Epithelial cell of proximal tubule (primary cell): ENCODE measurements at regions not wholly inside any gene's neighbourhood (a gene's known extent, or its start where the extent isn't known, plus 50 kb on each side); places are given as distances from the start of the nearest gene placed in this dataset.

Experiments
- DNase-seq: peaks from one replicate; pipeline ENCODE4 v3.0.0-alpha.2; 2011; ENCODE audit warnings: low read depth
- H3K4me3 ChIP-seq: 2 replicates; pipeline ENCODE4 v1.5.1; 2011; ENCODE audit warnings: low read depth, mild to moderate bottlenecking, low read length
- CTCF ChIP-seq: conservative IDR thresholded peaks from 2 replicates; pipeline ENCODE4 v1.5.1; 2012; ENCODE audit warnings: low read depth, mild to moderate bottlenecking, low read length

DNA sequence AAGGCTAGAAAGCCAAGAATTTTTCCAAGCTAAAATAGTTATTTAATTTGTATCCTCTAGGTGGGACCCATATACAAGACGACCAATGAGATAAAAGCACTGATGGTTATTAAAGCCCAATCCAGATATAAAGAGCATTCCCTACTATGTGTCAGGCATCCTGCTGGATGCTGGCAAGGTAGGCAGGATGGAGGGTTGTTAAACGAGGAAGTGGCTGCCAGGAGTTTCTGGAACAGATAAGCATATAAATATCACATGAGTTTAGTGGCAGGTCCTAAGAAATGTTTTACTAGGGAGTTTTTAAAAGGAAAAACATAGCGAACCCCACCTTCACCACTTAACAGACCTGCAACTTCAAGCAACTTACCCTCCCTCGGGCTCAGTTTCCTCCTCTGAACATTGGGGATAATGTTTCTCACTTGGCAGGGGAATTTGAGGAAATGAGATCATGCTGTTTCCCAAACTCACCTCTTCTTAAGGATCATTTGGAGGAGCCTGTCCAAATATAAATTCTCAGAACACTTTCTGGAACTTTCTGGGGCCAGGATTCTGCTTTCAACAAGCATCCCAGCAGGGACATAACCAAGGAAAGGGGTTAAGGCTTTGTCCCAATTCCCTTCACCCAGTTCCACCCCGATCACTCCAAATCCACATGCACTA, 94.3 kb upstream of the LDB2 start:
- no peak for TF ChIP-seq CTCF
- H3K4me3 ChIP-seq: no peak overlapping the region
- no peak for DNase-seq

DNA sequence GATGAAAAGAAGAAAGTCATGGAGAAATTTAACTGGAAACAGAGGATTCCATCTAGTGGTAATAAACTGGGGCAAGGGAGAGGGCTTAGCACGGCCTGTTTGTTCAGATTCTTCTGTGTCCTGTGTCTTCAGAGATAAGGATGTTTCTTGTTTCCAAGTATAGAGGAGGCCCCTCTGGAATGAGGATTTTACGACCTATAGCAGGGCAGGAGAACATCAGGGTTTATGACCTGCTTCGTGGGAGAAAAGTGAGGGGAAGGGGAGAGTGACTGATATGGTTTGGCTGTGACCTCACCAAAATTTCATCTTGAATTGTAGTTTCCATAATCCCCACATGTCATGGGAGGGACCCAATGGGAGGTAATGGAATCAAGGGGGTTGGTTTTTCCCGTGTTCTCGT, 93.0 kb upstream of the LDB2 start:
- no peak overlapping the region for H3K4me3 ChIP-seq

GRCh38 chr4:16989371-16989770, 90.9 kb upstream of the LDB2 start:
- no peak overlapping the region for H3K4me3 ChIP-seq
- no peak for TF ChIP-seq CTCF
- DNase-seq: no peak

More for the DNA sequence above, 93.0 kb upstream of the LDB2 start:
- no peak for TF ChIP-seq CTCF
- no peak for DNase-seq

GRCh38 chr4:16988814-16989213, 90.4 kb upstream of the LDB2 start:
- TF ChIP-seq CTCF: no peak
- DNase-seq: no peak
- no peak overlapping the region for H3K4me3 ChIP-seq

GRCh38 chr4:16977081-16977480, 78.6 kb upstream of the LDB2 start:
- DNase-seq: no peak
- H3K4me3 ChIP-seq: no peak overlapping the region
- TF ChIP-seq CTCF: no peak

GRCh38 chr4:16969696-16970135, 71.3 kb upstream of the LDB2 start:
- H3K4me3 ChIP-seq: no peak overlapping the region
- TF ChIP-seq CTCF: no peak
- DNase-seq: no peak

DNA sequence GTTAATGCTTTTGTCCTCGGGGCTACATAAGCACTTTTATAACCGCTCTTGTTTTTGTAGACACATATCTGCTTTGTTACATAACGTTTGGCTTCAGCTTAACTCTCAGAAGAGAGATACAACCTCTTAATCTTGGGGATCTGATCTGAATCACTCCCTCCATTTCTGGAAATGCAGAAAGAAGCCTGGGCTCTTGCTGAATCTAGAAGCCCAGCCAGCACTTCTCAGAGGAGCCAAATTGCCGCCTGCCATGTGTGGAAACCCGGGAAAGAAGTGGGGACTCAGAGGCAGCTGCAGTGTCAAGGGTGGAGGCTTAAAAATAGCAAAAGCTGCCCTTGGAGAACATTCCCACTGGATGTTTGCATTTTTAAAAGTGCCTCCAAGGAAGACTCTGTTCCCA, 69.3 kb upstream of the LDB2 start:
- TF ChIP-seq CTCF: no peak

More for the DNA sequence above, 69.3 kb upstream of the LDB2 start:
- no peak overlapping the region for H3K4me3 ChIP-seq
- DNase-seq: no peak
